Tibial nerve (tissue), 4 donors: ENCODE measurements at regions not wholly inside any gene's neighbourhood (a gene's known extent, or its start where the extent isn't known, plus 50 kb on each side); places are given as distances from the start of the nearest gene placed in this dataset.

Experiments
- DNase-seq, 2 donors: peaks; one replicate each; pipeline ENCODE4 v3.0.0-alpha.2; 2019; ENCODE audit warnings: low spot score in 2 of 2
- H3K27ac ChIP-seq, 4 donors: fragments of 200-600 bp; sonication (generic) in 3 of 4; one replicate each; pipeline ENCODE4 v1.5.1; 2017 to 2019; ENCODE audit warnings: mild to moderate bottlenecking in 1 of 4
- H3K27me3 ChIP-seq, 2 donors: fragments of 200-600 bp; sonication (generic) in 1 of 2; one replicate each; pipeline versions ENCODE4 v1.5.1 to v1.6.0; 2017 to 2019
- H3K36me3 ChIP-seq, 3 donors: fragments of 200-600 bp; sonication (generic); one replicate each; pipeline ENCODE4 v1.5.1; 2018 to 2019
- H3K4me1 ChIP-seq, 4 donors: fragments of 200-600 bp; sonication (generic) in 3 of 4; one replicate each; pipeline ENCODE4 v1.5.1; 2017 to 2019
- H3K4me3 ChIP-seq, 4 donors: fragments of 200-600 bp; sonication (generic) in 3 of 4; one replicate each; pipeline ENCODE4 v1.5.1; 2017 to 2019; ENCODE audit warnings: mild to moderate bottlenecking in 1 of 4, moderate library complexity in 1 of 4
- H3K9me3 ChIP-seq, 4 donors: fragments of 200-600 bp; sonication (generic) in 3 of 4; one replicate each; pipeline ENCODE4 v1.5.1; 2017 to 2019
- EP300 ChIP-seq, 2 donors: sonication (generic); formaldehyde crosslinking; IDR thresholded peaks; one replicate each; pipeline ENCODE4 v1.6.1; 2017; ENCODE audit warnings: antibody characterized with exemption in 2 of 2, mild to moderate bottlenecking in 1 of 2
- POLR2A ChIP-seq, 2 donors: fragments of 450-650 bp; IDR thresholded peaks; one replicate each; pipeline ENCODE4 v1.6.1; 2017; ENCODE audit warnings: antibody characterized with exemption in 2 of 2, mild to moderate bottlenecking in 2 of 2, moderate library complexity in 2 of 2
- WGBS, 2 donors: methylation state at CpG; one replicate each; pipeline ENCODE4 v1.1.5; 2018; 5-methylcytosine and 5-hydroxymethylcytosine counted together
- TF ChIP-seq, protein P1 (sequence below), 5 experiments: fragments of 200-600 bp in 3 of 5; fragments of 450-650 bp in 2 of 5; sonication (generic) in 3 of 5; IDR thresholded peaks; one replicate each; pipeline ENCODE4 v1.5.1; 2016 to 2019; ENCODE audit warnings: antibody characterized with exemption in 5 of 5, mild to moderate bottlenecking in 3 of 5, moderate library complexity in 2 of 5

GRCh38 chr3:176755977-176756376, 441.3 kb downstream of the TBL1XR1 start:
- H3K4me3 ChIP-seq = no peak overlapping the region
- H3K27ac ChIP-seq = no peak overlapping the region
- H3K9me3 ChIP-seq = no peaks in the 10 kb centered on the region
- DNase-seq = no peak
- H3K4me1 ChIP-seq = no peaks in the 10 kb centered on the region
- H3K27me3 ChIP-seq = no peaks in the 10 kb centered on the region
- 92 to 95% methylated on average over 6 of the region's 6 CpGs for WGBS, 2 donors
- TF ChIP-seq EP300 (IDR thresholded peaks at IDR 0.05) = no peak
- TF ChIP-seq POLR2A (IDR thresholded peaks at IDR 0.05) = no peak
- TF ChIP-seq, protein P1, sequence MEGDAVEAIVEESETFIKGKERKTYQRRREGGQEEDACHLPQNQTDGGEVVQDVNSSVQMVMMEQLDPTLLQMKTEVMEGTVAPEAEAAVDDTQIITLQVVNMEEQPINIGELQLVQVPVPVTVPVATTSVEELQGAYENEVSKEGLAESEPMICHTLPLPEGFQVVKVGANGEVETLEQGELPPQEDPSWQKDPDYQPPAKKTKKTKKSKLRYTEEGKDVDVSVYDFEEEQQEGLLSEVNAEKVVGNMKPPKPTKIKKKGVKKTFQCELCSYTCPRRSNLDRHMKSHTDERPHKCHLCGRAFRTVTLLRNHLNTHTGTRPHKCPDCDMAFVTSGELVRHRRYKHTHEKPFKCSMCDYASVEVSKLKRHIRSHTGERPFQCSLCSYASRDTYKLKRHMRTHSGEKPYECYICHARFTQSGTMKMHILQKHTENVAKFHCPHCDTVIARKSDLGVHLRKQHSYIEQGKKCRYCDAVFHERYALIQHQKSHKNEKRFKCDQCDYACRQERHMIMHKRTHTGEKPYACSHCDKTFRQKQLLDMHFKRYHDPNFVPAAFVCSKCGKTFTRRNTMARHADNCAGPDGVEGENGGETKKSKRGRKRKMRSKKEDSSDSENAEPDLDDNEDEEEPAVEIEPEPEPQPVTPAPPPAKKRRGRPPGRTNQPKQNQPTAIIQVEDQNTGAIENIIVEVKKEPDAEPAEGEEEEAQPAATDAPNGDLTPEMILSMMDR (IDR thresholded peaks at IDR 0.05) = no peak
- no peaks in the 10 kb centered on the region for H3K36me3 ChIP-seq

DNA sequence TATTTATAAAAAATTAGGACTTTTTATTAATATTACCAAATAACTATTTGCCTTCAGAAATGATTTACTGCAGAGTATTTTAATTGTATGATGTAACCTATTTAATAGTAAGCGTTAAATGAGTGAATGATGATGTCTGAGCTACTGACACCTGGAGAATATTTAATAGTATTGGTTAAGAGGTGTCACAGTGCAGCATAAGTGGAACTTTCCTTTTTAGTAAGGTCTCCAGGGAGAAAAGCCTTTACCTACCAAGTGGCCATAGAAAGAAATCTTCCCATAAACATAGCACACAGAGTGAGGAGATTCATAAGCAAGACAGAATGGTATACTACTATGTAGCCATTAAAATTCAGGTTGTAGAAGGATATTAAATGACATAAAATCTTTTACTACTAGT, 441.7 kb downstream of the TBL1XR1 start:
- TF ChIP-seq, protein P1 (IDR thresholded peaks at IDR 0.05) = no peak
- TF ChIP-seq POLR2A (IDR thresholded peaks at IDR 0.05) (no peak), EP300 (IDR thresholded peaks at IDR 0.05) (no peak)
- WGBS, 2 donors = 97 to 98% methylated on average over 1 of the region's 1 CpG

GRCh38 chr3:176741664-176742047, 455.6 kb downstream of the TBL1XR1 start:
- TF ChIP-seq POLR2A (IDR thresholded peaks at IDR 0.05) (no peak), EP300 (IDR thresholded peaks at IDR 0.05) (no peak)
- TF ChIP-seq, protein P1 (IDR thresholded peaks at IDR 0.05) = no peak
- Histone ChIP-seq H3K4me1 (no peaks in the 10 kb centered on the region), H3K9me3 (peaks cover 0 to 4% (median 0%) of the 10 kb centered on the region in 4 donors), H3K27me3 (no peaks in the 10 kb centered on the region), H3K27ac (no peak overlapping the region), H3K4me3 (no peak overlapping the region), H3K36me3 (no peaks in the 10 kb centered on the region)
- no peak for DNase-seq
- 43 to 60% methylated on average over 2 of the region's 2 CpGs for WGBS, 2 donors

More for the DNA sequence above, 441.7 kb downstream of the TBL1XR1 start:
- Histone ChIP-seq H3K4me1 (no peaks in the 10 kb centered on the region), H3K4me3 (no peak overlapping the region), H3K9me3 (no peaks in the 10 kb centered on the region), H3K36me3 (no peaks in the 10 kb centered on the region), H3K27me3 (no peaks in the 10 kb centered on the region), H3K27ac (no peak overlapping the region)
- DNase-seq = no peak

GRCh38 chr3:176740906-176741663, 456.2 kb downstream of the TBL1XR1 start:
- TF ChIP-seq, protein P1 (IDR thresholded peaks at IDR 0.05) = no peak
- no peak for TF ChIP-seq EP300 (IDR thresholded peaks at IDR 0.05)
- no peak for TF ChIP-seq POLR2A (IDR thresholded peaks at IDR 0.05)

GRCh38 chr3:176739159-176739558, 458.1 kb downstream of the TBL1XR1 start:
- Histone ChIP-seq H3K27ac (no peak overlapping the region), H3K9me3 (no peaks in the 10 kb centered on the region), H3K27me3 (no peaks in the 10 kb centered on the region), H3K4me1 (no peaks in the 10 kb centered on the region), H3K4me3 (no peak overlapping the region), H3K36me3 (no peaks in the 10 kb centered on the region)
- TF ChIP-seq EP300 (IDR thresholded peaks at IDR 0.05) = no peak
- TF ChIP-seq POLR2A (IDR thresholded peaks at IDR 0.05) = no peak
- 64 to 70% methylated on average over 2 of the region's 2 CpGs for WGBS, 2 donors
- no peak for DNase-seq

More at GRCh38 chr3:176740906-176741663, 456.2 kb downstream of the TBL1XR1 start:
- no peak for DNase-seq
- Histone ChIP-seq H3K27ac (no peak overlapping the region), H3K27me3 (no peaks in the 10 kb centered on the region), H3K36me3 (no peaks in the 10 kb centered on the region), H3K9me3 (peaks cover 0 to 4% (median 0%) of the 10 kb centered on the region in 4 donors), H3K4me1 (no peaks in the 10 kb centered on the region), H3K4me3 (no peak overlapping the region)
- WGBS, 2 donors = 75 to 76% methylated on average over 8 of the region's 8 CpGs
